GM12872 (cell line): ENCODE measurements at regions not wholly inside any gene's neighbourhood (a gene's known extent, or its start where the extent isn't known, plus 50 kb on each side); places are given as distances from the start of the nearest gene placed in this dataset.

Experiments used
- TF ChIP-seq, protein P1 (sequence below): IDR thresholded peaks from 3 replicates; pipeline ENCODE4 v1.5.1; 2011; ENCODE audit warnings: low read depth, mild to moderate bottlenecking, low read length, moderate library complexity; ENCODE audit not compliant: insufficient read depth

DNA sequence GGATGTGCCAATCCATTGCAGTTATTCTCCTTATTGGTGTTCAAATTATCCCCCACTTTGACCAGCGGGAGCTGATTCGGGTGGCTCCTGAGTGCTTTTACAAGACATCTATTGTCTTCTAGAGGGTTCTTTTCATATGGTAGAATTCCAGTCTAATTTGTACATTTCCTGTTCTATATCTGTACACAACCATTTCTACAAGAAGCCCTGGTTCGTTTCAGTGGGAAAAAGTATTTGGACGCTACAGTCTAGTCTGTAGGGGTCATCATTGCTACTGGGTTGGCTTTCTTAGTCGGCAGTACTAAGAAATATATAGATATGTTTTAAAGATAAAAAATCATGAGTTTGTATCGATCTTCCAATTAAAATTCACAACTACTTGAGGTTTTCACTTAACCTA, 262.6 kb downstream of the MAP2K6 start:
- TF ChIP-seq, protein P1, sequence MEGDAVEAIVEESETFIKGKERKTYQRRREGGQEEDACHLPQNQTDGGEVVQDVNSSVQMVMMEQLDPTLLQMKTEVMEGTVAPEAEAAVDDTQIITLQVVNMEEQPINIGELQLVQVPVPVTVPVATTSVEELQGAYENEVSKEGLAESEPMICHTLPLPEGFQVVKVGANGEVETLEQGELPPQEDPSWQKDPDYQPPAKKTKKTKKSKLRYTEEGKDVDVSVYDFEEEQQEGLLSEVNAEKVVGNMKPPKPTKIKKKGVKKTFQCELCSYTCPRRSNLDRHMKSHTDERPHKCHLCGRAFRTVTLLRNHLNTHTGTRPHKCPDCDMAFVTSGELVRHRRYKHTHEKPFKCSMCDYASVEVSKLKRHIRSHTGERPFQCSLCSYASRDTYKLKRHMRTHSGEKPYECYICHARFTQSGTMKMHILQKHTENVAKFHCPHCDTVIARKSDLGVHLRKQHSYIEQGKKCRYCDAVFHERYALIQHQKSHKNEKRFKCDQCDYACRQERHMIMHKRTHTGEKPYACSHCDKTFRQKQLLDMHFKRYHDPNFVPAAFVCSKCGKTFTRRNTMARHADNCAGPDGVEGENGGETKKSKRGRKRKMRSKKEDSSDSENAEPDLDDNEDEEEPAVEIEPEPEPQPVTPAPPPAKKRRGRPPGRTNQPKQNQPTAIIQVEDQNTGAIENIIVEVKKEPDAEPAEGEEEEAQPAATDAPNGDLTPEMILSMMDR = no peak

DNA sequence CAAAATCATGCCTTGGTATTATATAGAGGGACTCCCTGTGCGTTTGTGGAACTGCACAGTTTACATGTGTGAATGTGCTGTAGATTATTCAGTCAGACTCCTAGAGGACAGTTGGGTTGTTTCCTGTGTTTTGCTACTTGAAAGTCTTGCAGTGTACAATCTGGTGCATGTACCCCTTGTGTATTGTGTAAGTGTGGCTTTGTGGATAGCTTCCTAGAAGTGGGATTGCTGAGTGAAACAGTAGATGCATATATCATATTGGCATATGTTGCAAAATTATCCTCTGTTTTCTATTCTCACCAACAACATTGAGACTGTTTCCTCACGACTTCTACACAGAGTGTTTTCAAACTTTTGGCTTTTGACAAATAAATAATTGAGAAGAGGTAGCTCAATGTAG, 263.7 kb downstream of the MAP2K6 start:
- TF ChIP-seq, protein P1 = no peak

DNA sequence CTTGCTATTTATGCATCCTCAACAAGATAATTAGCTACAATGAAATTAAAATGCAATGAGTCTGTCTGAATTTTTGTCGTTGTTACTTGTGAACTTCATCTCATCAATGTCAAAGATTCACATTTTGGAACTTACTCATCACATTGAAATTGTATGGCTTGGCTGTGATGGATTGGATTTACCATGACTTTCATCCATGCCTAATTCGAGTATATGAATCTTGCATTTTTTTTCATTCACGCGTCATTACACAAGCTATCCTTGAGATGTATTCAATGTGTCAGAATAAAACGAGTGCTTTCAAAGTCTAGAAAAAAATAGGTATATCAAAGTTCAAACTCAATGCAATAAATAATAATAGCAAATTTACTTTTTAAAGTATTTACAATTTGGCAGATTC, 265.3 kb downstream of the MAP2K6 start:
- TF ChIP-seq, protein P1 = no peak

DNA sequence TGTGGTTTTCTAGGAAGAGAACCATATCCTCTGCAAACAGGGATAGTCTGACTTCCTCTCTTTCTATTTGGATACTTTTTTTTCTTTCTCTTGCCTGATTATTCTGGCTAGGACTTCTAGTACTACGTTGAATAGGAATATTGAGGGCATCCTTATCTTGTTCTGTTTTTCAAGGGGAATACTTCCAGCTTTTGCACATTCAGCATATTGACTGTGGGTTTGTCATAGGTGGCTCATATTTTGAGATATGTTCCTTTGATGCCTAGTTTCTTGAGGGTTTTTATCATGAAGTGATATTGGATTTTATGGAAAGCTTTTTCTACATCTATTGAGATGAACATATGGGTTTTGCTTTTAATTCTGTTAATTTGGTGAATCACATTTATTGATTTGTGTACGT, 269.8 kb downstream of the MAP2K6 start:
- TF ChIP-seq, protein P1 = no peak

DNA sequence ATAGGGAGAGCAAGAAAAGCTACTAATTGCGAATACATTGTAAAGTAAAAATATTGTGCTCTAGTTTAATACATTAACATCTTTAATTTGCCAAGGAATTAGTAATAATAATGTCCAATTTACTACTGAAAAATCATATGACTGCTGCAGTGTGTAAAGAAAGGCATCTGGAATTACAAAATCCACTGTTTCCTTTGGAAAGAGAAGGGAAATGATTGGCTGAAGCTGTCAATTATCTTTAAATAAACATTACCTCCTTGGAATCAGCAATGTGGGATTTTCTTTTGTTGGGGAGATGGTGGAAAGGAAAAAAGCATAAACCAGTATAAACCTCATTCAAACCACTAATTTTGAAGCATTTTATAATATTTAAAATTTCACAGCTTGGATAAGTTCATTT, 276.0 kb downstream of the MAP2K6 start:
- TF ChIP-seq, protein P1 = no peak

DNA sequence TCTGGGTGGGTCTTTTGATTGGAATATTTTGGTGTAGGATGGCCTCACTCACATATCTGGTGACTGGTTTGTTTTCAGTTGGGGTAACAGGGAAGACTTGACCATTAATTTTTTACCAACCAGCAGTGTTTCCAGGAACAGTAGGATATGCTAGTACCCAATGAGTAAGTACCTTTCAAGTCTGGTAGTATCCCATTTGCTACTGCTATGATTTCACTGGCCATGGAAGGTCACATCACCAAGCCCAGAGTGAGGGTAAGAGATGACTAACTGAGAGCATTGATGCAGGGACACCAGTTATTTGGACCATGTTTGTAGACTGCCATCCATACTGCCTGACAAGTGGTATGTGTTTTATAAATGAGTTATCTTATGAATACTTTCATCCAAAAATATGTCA, 277.7 kb downstream of the MAP2K6 start:
- TF ChIP-seq, protein P1 = no peak

DNA sequence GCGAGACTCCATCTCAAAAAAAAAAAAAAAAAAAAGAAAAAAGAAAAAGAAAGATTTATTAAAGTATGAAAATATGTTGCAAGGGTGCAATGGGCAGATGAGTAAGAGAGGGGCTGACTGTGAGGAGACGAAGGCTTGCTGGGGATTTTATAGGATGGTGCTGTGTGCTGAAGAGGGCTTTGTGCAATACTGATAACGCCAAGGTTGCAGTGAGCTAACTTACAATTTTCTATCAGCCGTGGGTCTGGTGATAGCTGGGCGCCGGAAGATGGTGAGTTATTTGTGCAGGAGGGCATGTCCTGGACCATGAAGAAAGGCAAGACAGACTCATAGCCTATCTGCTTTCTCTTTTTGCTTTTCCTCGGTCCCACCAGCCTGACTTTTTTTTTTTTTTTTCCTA, 281.1 kb downstream of the MAP2K6 start:
- TF ChIP-seq, protein P1 = no peak

DNA sequence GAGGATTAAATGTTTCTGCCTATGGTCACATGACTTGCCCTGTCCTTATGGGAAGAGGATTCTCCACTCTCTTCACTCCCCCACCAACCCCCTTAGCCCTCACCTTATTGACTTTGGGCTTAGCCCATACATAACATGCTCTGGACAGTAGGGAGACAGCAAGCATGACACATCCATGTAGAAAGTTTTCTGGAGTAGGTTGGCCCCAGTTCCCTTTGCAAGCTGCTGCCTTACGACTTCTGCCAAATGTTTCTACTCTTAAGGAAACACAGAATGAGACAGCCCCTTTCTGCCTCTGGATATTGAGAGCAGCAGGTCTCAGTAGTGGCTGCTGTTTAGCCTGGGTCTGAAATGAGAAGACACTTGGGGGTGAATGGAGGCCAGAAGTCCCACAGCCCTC, 282.2 kb downstream of the MAP2K6 start:
- TF ChIP-seq, protein P1 = no peak
